HEK293 (cell line): ENCODE measurements at regions not wholly inside any gene's neighbourhood (a gene's known extent, or its start where the extent isn't known, plus 50 kb on each side); places are given as distances from the start of the nearest gene placed in this dataset.

Experiments
- CTCF ChIA-PET: fragments of 350-600 bp; formaldehyde crosslinking; extraction: SDS; loops from one replicate; lab custom pipeline; 2021; ENCODE audit warnings: antibody characterized with exemption; lab: Yijun Ruan, JAX
- POLR2A ChIA-PET: fragments of 300-600 bp; formaldehyde crosslinking; extraction: SDS; loops from one replicate; lab custom pipeline; 2020; ENCODE audit warnings: antibody characterized with exemption, inconsistent platforms; lab: Yijun Ruan, JAX
- H3K27ac ChIP-seq: fragments of 200-500 bp; sonication (Bioruptor generic); 2 replicates; pipeline ENCODE4 v1.5.1; 2014; ENCODE audit warnings: low read depth, low read length, control low read depth, inconsistent platforms; ENCODE audit errors: extremely low read depth
- H3K36me3 ChIP-seq, 2 experiments: fragments of 200-500 bp in 1 of 2; sonication (Bioruptor generic) in 1 of 2; 1 replicate in 1 of 2; 2 replicates in 1 of 2; pipeline ENCODE4 v1.5.1; 2014 to 2017; ENCODE audit warnings: inconsistent platforms in 2 of 2, low read length in 2 of 2; ENCODE audit not compliant: control insufficient read depth in 2 of 2, insufficient read depth in 1 of 2
- H3K4me1 ChIP-seq: fragments of 200-500 bp; sonication (Bioruptor generic); 2 replicates; pipeline ENCODE4 v1.5.1; 2014; ENCODE audit warnings: mild to moderate bottlenecking, low read length, inconsistent platforms; ENCODE audit not compliant: control insufficient read depth, insufficient read depth
- H3K4me3 ChIP-seq: 2 replicates; pipeline ENCODE4 v1.5.1; 2011; ENCODE audit warnings: low read depth, mild to moderate bottlenecking, control low read depth, low read length, moderate library complexity
- H3K9me3 ChIP-seq: fragments of 200-500 bp; sonication (Bioruptor generic); 2 replicates; pipeline ENCODE4 v1.5.1; 2014; ENCODE audit warnings: low read depth, low read length, inconsistent platforms; ENCODE audit not compliant: control insufficient read depth, insufficient read depth
- GLIS1 ChIP-seq: fragments of 450-650 bp; formaldehyde crosslinking; IDR thresholded peaks from 2 replicates; pipeline ENCODE4 v1.5.1; 2016; ENCODE audit warnings: missing biosample characterization, missing genetic modification characterization
- ZNF23 ChIP-seq: fragments of 450-650 bp; formaldehyde crosslinking; IDR thresholded peaks from 2 replicates; pipeline ENCODE4 v1.5.1; 2016; ENCODE audit warnings: missing biosample characterization, missing genetic modification characterization, borderline replicate concordance
- ZNF394 ChIP-seq: fragments of 450-650 bp; formaldehyde crosslinking; IDR thresholded peaks from 2 replicates; pipeline ENCODE4 v1.5.1; 2016; ENCODE audit warnings: missing biosample characterization, missing genetic modification characterization, mild to moderate bottlenecking, moderate library complexity, borderline replicate concordance
- ZNF514 ChIP-seq: fragments of 450-650 bp; formaldehyde crosslinking; IDR thresholded peaks from 2 replicates; pipeline ENCODE4 v1.5.1; 2016; ENCODE audit warnings: missing biosample characterization, missing genetic modification characterization
- ZNF530 ChIP-seq: fragments of 450-650 bp; formaldehyde crosslinking; IDR thresholded peaks from 2 replicates; pipeline ENCODE4 v1.5.1; 2016; ENCODE audit warnings: low read depth, missing biosample characterization, missing genetic modification characterization
- ZNF560 ChIP-seq: fragments of 450-650 bp; formaldehyde crosslinking; IDR thresholded peaks from 2 replicates; pipeline ENCODE4 v1.5.1; 2017; ENCODE audit warnings: missing biosample characterization, missing genetic modification characterization, borderline replicate concordance
- ZNF600 ChIP-seq: fragments of 450-650 bp; formaldehyde crosslinking; IDR thresholded peaks from 2 replicates; pipeline ENCODE4 v1.5.1; 2016; ENCODE audit warnings: missing biosample characterization, missing genetic modification characterization
- ZSCAN30 ChIP-seq: fragments of 450-650 bp; IDR thresholded peaks from 2 replicates; pipeline ENCODE4 v1.5.1; 2018; ENCODE audit warnings: missing biosample characterization, mild to moderate bottlenecking, missing genetic modification characterization, moderate library complexity
- TF ChIP-seq, protein P1 (sequence below): fragments of 450-650 bp; formaldehyde crosslinking; IDR thresholded peaks from 2 replicates; pipeline ENCODE4 v1.5.1; 2016; ENCODE audit warnings: missing biosample characterization, missing genetic modification characterization
- TF ChIP-seq, protein P2 (sequence below): fragments of 450-650 bp; formaldehyde crosslinking; IDR thresholded peaks from 2 replicates; pipeline ENCODE4 v1.5.1; 2016; ENCODE audit warnings: missing biosample characterization, missing genetic modification characterization
- TF ChIP-seq, protein P3 (sequence below): fragments of 450-650 bp; formaldehyde crosslinking; IDR thresholded peaks from 2 replicates; pipeline ENCODE4 v1.5.1; 2017; ENCODE audit warnings: missing biosample characterization, missing genetic modification characterization
- TF ChIP-seq, protein P4 (sequence below): fragments of 450-650 bp; formaldehyde crosslinking; IDR thresholded peaks from 2 replicates; pipeline ENCODE4 v1.5.1; 2016; ENCODE audit warnings: missing biosample characterization, missing genetic modification characterization, borderline replicate concordance
- TF ChIP-seq, protein P5 (sequence below): fragments of 450-650 bp; formaldehyde crosslinking; IDR thresholded peaks from 2 replicates; pipeline ENCODE4 v1.5.1; 2016; ENCODE audit warnings: missing biosample characterization, missing genetic modification characterization

DNA sequence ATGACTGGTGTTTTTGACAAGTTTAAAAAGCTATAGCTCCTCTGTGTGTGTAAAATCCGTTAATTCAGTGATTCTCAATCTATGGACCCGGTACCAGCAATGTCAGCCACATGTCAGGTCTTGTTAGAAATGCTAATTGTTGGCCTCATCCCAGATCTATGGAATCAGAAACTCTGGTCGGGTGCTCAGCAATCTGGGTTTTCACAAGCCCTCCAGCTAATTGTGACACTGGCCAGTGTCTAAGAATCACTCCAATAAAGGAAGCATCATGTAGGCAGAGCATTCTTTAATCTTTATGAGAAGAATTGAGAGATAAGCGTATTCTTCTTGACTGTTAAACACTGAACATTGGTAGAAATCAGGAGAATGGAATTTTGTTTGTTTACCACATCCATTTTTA, 1498.2 kb upstream of the TENM3 start:
- POLR2A ChIA-PET = no interaction called here

DNA sequence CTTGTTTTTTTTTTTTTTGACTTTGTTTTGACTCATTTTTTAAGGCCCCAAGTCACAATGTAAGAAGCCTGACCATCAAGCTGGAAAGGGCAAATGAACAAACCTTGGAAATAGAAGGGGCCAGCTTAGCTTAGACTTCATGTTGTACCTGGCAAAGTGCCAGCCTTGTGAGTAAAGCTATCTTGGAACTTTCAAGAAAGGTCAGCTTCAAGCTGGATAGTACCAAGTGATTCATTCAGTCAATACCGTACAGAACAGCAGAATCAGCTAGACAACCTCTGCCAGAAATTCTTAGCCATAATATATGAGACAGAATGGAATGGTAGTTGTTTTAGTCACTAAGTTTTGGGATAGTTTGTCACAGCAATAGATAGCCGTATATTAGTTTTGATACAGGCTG, 1492.2 kb upstream of the TENM3 start:
- H3K27ac ChIP-seq = no peak overlapping the region
- no peaks in the 10 kb centered on the region for H3K4me1 ChIP-seq
- H3K4me3 ChIP-seq = no peak overlapping the region
- POLR2A ChIA-PET = no interaction called here
- H3K9me3 ChIP-seq = no peaks in the 10 kb centered on the region
- H3K36me3 ChIP-seq = no peaks in the 10 kb centered on the region
- CTCF ChIA-PET = no interaction called here
- no peak for TF ChIP-seq ZSCAN30
- TF ChIP-seq, protein P1, sequence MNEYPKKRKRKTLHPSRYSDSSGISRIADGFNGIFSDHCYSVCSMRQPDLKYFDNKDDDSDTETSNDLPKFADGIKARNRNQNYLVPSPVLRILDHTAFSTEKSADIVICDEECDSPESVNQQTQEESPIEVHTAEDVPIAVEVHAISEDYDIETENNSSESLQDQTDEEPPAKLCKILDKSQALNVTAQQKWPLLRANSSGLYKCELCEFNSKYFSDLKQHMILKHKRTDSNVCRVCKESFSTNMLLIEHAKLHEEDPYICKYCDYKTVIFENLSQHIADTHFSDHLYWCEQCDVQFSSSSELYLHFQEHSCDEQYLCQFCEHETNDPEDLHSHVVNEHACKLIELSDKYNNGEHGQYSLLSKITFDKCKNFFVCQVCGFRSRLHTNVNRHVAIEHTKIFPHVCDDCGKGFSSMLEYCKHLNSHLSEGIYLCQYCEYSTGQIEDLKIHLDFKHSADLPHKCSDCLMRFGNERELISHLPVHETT (tag by site-specific recombination) = no peak
- no peak for TF ChIP-seq ZNF23 (tag by site-specific recombination)
- TF ChIP-seq ZNF514 (tag by site-specific recombination) = no peak
- no peak for TF ChIP-seq GLIS1 (tag by site-specific recombination)
- no peak for TF ChIP-seq ZNF560 (tag by site-specific recombination)
- TF ChIP-seq, protein P2, sequence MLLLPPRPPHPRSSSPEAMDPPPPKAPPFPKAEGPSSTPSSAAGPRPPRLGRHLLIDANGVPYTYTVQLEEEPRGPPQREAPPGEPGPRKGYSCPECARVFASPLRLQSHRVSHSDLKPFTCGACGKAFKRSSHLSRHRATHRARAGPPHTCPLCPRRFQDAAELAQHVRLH (tag by site-specific recombination) = no peak
- TF ChIP-seq, protein P3, sequence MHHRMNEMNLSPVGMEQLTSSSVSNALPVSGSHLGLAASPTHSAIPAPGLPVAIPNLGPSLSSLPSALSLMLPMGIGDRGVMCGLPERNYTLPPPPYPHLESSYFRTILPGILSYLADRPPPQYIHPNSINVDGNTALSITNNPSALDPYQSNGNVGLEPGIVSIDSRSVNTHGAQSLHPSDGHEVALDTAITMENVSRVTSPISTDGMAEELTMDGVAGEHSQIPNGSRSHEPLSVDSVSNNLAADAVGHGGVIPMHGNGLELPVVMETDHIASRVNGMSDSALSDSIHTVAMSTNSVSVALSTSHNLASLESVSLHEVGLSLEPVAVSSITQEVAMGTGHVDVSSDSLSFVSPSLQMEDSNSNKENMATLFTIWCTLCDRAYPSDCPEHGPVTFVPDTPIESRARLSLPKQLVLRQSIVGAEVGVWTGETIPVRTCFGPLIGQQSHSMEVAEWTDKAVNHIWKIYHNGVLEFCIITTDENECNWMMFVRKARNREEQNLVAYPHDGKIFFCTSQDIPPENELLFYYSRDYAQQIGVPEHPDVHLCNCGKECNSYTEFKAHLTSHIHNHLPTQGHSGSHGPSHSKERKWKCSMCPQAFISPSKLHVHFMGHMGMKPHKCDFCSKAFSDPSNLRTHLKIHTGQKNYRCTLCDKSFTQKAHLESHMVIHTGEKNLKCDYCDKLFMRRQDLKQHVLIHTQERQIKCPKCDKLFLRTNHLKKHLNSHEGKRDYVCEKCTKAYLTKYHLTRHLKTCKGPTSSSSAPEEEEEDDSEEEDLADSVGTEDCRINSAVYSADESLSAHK (tag by site-specific recombination) = no peak
- no peak for TF ChIP-seq ZNF394
- TF ChIP-seq, protein P4, sequence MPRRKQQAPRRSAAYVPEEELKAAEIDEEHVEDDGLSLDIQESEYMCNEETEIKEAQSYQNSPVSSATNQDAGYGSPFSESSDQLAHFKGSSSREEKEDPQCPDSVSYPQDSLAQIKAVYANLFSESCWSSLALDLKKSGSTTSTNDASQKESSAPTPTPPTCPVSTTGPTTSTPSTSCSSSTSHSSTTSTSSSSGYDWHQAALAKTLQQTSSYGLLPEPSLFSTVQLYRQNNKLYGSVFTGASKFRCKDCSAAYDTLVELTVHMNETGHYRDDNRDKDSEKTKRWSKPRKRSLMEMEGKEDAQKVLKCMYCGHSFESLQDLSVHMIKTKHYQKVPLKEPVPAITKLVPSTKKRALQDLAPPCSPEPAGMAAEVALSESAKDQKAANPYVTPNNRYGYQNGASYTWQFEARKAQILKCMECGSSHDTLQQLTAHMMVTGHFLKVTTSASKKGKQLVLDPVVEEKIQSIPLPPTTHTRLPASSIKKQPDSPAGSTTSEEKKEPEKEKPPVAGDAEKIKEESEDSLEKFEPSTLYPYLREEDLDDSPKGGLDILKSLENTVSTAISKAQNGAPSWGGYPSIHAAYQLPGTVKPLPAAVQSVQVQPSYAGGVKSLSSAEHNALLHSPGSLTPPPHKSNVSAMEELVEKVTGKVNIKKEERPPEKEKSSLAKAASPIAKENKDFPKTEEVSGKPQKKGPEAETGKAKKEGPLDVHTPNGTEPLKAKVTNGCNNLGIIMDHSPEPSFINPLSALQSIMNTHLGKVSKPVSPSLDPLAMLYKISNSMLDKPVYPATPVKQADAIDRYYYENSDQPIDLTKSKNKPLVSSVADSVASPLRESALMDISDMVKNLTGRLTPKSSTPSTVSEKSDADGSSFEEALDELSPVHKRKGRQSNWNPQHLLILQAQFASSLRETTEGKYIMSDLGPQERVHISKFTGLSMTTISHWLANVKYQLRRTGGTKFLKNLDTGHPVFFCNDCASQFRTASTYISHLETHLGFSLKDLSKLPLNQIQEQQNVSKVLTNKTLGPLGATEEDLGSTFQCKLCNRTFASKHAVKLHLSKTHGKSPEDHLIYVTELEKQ (tag by site-specific recombination) = no peak

More for the DNA sequence above, 1498.2 kb upstream of the TENM3 start:
- H3K9me3 ChIP-seq = no peaks in the 10 kb centered on the region
- no peak overlapping the region for H3K27ac ChIP-seq
- no peaks in the 10 kb centered on the region for H3K4me1 ChIP-seq
- CTCF ChIA-PET = interaction anchor here (0.5 kb wide), 1 partner anchor 556 kb away, joined by 4 read pairs; no protein-coding TSS in a partner anchor
- no peaks in the 10 kb centered on the region for H3K36me3 ChIP-seq
- TF ChIP-seq ZNF530 (tag by site-specific recombination) = no peak
- no peak for TF ChIP-seq ZNF600 (tag by site-specific recombination)
- TF ChIP-seq ZNF560 (tag by site-specific recombination) = no peak
- TF ChIP-seq, protein P1 (tag by site-specific recombination) = no peak
- TF ChIP-seq, protein P5, sequence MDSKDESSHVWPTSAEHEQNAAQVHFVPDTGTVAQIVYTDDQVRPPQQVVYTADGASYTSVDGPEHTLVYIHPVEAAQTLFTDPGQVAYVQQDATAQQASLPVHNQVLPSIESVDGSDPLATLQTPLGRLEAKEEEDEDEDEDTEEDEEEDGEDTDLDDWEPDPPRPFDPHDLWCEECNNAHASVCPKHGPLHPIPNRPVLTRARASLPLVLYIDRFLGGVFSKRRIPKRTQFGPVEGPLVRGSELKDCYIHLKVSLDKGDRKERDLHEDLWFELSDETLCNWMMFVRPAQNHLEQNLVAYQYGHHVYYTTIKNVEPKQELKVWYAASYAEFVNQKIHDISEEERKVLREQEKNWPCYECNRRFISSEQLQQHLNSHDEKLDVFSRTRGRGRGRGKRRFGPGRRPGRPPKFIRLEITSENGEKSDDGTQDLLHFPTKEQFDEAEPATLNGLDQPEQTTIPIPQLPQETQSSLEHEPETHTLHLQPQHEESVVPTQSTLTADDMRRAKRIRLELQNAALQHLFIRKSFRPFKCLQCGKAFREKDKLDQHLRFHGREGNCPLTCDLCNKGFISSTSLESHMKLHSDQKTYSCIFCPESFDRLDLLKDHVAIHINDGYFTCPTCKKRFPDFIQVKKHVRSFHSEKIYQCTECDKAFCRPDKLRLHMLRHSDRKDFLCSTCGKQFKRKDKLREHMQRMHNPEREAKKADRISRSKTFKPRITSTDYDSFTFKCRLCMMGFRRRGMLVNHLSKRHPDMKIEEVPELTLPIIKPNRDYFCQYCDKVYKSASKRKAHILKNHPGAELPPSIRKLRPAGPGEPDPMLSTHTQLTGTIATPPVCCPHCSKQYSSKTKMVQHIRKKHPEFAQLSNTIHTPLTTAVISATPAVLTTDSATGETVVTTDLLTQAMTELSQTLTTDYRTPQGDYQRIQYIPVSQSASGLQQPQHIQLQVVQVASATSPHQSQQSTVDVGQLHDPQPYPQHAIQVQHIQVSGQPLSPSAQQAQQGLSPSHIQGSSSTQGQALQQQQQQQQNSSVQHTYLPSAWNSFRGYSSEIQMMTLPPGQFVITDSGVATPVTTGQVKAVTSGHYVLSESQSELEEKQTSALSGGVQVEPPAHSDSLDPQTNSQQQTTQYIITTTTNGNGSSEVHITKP (tag by site-specific recombination) = no peak
- H3K4me3 ChIP-seq = no peak overlapping the region
